Activated T-helper 1 cell treated with anti-CD3 and anti-CD28 coated beads, Interleukin-12 subunit alpha, Interleukin-12 subunit beta, Interleukin-2, Interleukin-4 antibody, amounts not matched to agents 30 ng/mL and 10 ng/mL and 1 ng/mL, durations not matched to agents 14 hours and 24 hours and 36 hours (primary cell): ENCODE measurements at regions not wholly inside any gene's neighbourhood (a gene's known extent, or its start where the extent isn't known, plus 50 kb on each side); places are given as distances from the start of the nearest gene placed in this dataset.

Experiments
- DNase-seq: peaks from one replicate; pipeline ENCODE4 v3.0.0; 2021; ENCODE audit warnings: low spot score
- H3K27ac Mint-ChIP-seq: one replicate; pipeline ENCODE4 v1.8.0; 2021; ENCODE audit warnings: mild to moderate bottlenecking, mixed read lengths
- H3K27me3 Mint-ChIP-seq: one replicate; pipeline ENCODE4 v1.8.0; 2022; ENCODE audit warnings: mild to moderate bottlenecking, moderate library complexity, mixed read lengths; ENCODE audit not compliant: insufficient read depth
- H3K36me3 Mint-ChIP-seq: one replicate; pipeline ENCODE4 v1.8.0; 2021; ENCODE audit warnings: low read depth, mixed read lengths
- H3K4me1 Mint-ChIP-seq: one replicate; pipeline ENCODE4 v1.8.0; 2021; ENCODE audit warnings: low read depth, mixed read lengths
- H3K4me3 Mint-ChIP-seq: one replicate; pipeline ENCODE4 v1.8.0; 2021; ENCODE audit warnings: mild to moderate bottlenecking, moderate library complexity, mixed read lengths
- H3K9me3 Mint-ChIP-seq: one replicate; pipeline ENCODE4 v1.8.0; 2021; ENCODE audit warnings: mixed read lengths
- intact Hi-C: fragments of 100-400 bp; cut with micrococcal nuclease; formaldehyde crosslinking; loops from one replicate; pipeline ENCODE4 v1.15.1; 2024

GRCh38 chr17:33352526-33352925 is 59.4 kb upstream of the ASIC2 start:
- no peak overlapping the region for H3K4me3 Mint-ChIP-seq
- no peak overlapping the region for H3K27ac Mint-ChIP-seq
- H3K27me3 Mint-ChIP-seq, result no peaks in the 10 kb centered on the region
- no peak for DNase-seq
- H3K36me3 Mint-ChIP-seq, result no peaks in the 10 kb centered on the region
- H3K4me1 Mint-ChIP-seq, result no peaks in the 10 kb centered on the region
- H3K9me3 Mint-ChIP-seq, result no peaks in the 10 kb centered on the region
- intact Hi-C loops, result no loop called here

- H3K36me3 Mint-ChIP-seq, result no peaks in the 10 kb centered on the region
- intact Hi-C loops, result no loop called here
- no peak overlapping the region for H3K4me3 Mint-ChIP-seq
- H3K9me3 Mint-ChIP-seq, result no peaks in the 10 kb centered on the region
- no peak for DNase-seq
- peaks cover 3% of the 10 kb centered on the region for H3K27me3 Mint-ChIP-seq
- H3K4me1 Mint-ChIP-seq, result no peaks in the 10 kb centered on the region
- H3K27ac Mint-ChIP-seq, result no peak overlapping the region
These were observed 63.2 kb upstream of the ASIC2 start for GRCh38 chr17:33356266-33356665.

GRCh38 chr17:33363475-33363874 is 70.4 kb upstream of the ASIC2 start:
- no peak overlapping the region for H3K27ac Mint-ChIP-seq
- H3K27me3 Mint-ChIP-seq, result peaks cover 3% of the 10 kb centered on the region
- no peaks in the 10 kb centered on the region for H3K4me1 Mint-ChIP-seq
- H3K9me3 Mint-ChIP-seq, result no peaks in the 10 kb centered on the region
- no peak for DNase-seq
- no peaks in the 10 kb centered on the region for H3K36me3 Mint-ChIP-seq
- intact Hi-C loops, result no loop called here
- no peak overlapping the region for H3K4me3 Mint-ChIP-seq

GRCh38 chr17:33366960-33367359 is 73.9 kb upstream of the ASIC2 start:
- Mint-ChIP-seq H3K36me3 (no peaks in the 10 kb centered on the region), H3K4me3 (no peak overlapping the region), H3K27ac (no peak overlapping the region), H3K4me1 (no peaks in the 10 kb centered on the region), H3K9me3 (no peaks in the 10 kb centered on the region), H3K27me3 (no peaks in the 10 kb centered on the region)
- intact Hi-C loops, result no loop called here
- DNase-seq, result no peak

- Mint-ChIP-seq H3K4me1 (no peaks in the 10 kb centered on the region), H3K27ac (no peak overlapping the region), H3K36me3 (no peaks in the 10 kb centered on the region), H3K9me3 (no peaks in the 10 kb centered on the region), H3K4me3 (no peak overlapping the region), H3K27me3 (no peaks in the 10 kb centered on the region)
- intact Hi-C loops, result no loop called here
- DNase-seq, result no peak
These were observed 76.1 kb upstream of the ASIC2 start for GRCh38 chr17:33369149-33369548.

- no peak for DNase-seq
- Mint-ChIP-seq H3K9me3 (no peaks in the 10 kb centered on the region), H3K27me3 (no peaks in the 10 kb centered on the region), H3K36me3 (no peaks in the 10 kb centered on the region), H3K27ac (no peak overlapping the region), H3K4me1 (no peaks in the 10 kb centered on the region), H3K4me3 (no peak overlapping the region)
- intact Hi-C loops, result no loop called here
These were observed 76.8 kb upstream of the ASIC2 start for GRCh38 chr17:33369876-33370275.

- H3K27ac Mint-ChIP-seq, result no peak overlapping the region
- H3K27me3 Mint-ChIP-seq, result no peaks in the 10 kb centered on the region
- no peaks in the 10 kb centered on the region for H3K36me3 Mint-ChIP-seq
- no peak for DNase-seq
- no peaks in the 10 kb centered on the region for H3K4me1 Mint-ChIP-seq
- intact Hi-C loops, result no loop called here
- H3K4me3 Mint-ChIP-seq, result no peak overlapping the region
- H3K9me3 Mint-ChIP-seq, result no peaks in the 10 kb centered on the region
These were observed 77.3 kb upstream of the ASIC2 start for GRCh38 chr17:33370401-33370800.

GRCh38 chr17:33371377-33371776 is 78.3 kb upstream of the ASIC2 start:
- Mint-ChIP-seq H3K4me3 (no peak overlapping the region), H3K27me3 (no peaks in the 10 kb centered on the region), H3K9me3 (no peaks in the 10 kb centered on the region), H3K4me1 (no peaks in the 10 kb centered on the region), H3K27ac (no peak overlapping the region), H3K36me3 (no peaks in the 10 kb centered on the region)
- no peak for DNase-seq
- intact Hi-C loops, result no loop called here

- H3K4me1 Mint-ChIP-seq, result no peaks in the 10 kb centered on the region
- H3K4me3 Mint-ChIP-seq, result no peak overlapping the region
- intact Hi-C loops, result no loop called here
- H3K27me3 Mint-ChIP-seq, result no peaks in the 10 kb centered on the region
- no peaks in the 10 kb centered on the region for H3K36me3 Mint-ChIP-seq
- DNase-seq, result no peak
- H3K9me3 Mint-ChIP-seq, result no peaks in the 10 kb centered on the region
- no peak overlapping the region for H3K27ac Mint-ChIP-seq
These were observed 80.2 kb upstream of the ASIC2 start for GRCh38 chr17:33373273-33373672.

- Mint-ChIP-seq H3K27ac (no peak overlapping the region), H3K9me3 (no peaks in the 10 kb centered on the region), H3K27me3 (no peaks in the 10 kb centered on the region), H3K4me3 (no peak overlapping the region), H3K36me3 (no peaks in the 10 kb centered on the region), H3K4me1 (no peaks in the 10 kb centered on the region)
- intact Hi-C loops, result no loop called here
- DNase-seq, result no peak
These were observed 82.0 kb upstream of the ASIC2 start for GRCh38 chr17:33375103-33375502.

- intact Hi-C loops, result no loop called here
- no peak overlapping the region for H3K27ac Mint-ChIP-seq
- no peak overlapping the region for H3K4me3 Mint-ChIP-seq
- no peaks in the 10 kb centered on the region for H3K36me3 Mint-ChIP-seq
- no peak for DNase-seq
- H3K9me3 Mint-ChIP-seq, result no peaks in the 10 kb centered on the region
- no peaks in the 10 kb centered on the region for H3K4me1 Mint-ChIP-seq
- no peaks in the 10 kb centered on the region for H3K27me3 Mint-ChIP-seq
These were observed 82.7 kb upstream of the ASIC2 start for GRCh38 chr17:33375783-33376182.

- DNase-seq, result no peak
- Mint-ChIP-seq H3K27ac (no peak overlapping the region), H3K4me1 (no peaks in the 10 kb centered on the region), H3K4me3 (no peak overlapping the region), H3K9me3 (no peaks in the 10 kb centered on the region), H3K36me3 (no peaks in the 10 kb centered on the region), H3K27me3 (no peaks in the 10 kb centered on the region)
- intact Hi-C loops, result no loop called here
These were observed 84.9 kb upstream of the ASIC2 start for GRCh38 chr17:33377837-33378595.

- Mint-ChIP-seq H3K27ac (no peak overlapping the region), H3K4me3 (no peak overlapping the region), H3K9me3 (no peaks in the 10 kb centered on the region), H3K4me1 (no peaks in the 10 kb centered on the region), H3K27me3 (no peaks in the 10 kb centered on the region), H3K36me3 (no peaks in the 10 kb centered on the region)
- intact Hi-C loops, result no loop called here
- no peak for DNase-seq
These were observed 88.1 kb upstream of the ASIC2 start for GRCh38 chr17:33381201-33381600.

GRCh38 chr17:33383488-33384023 is 90.5 kb upstream of the ASIC2 start:
- no peaks in the 10 kb centered on the region for H3K4me1 Mint-ChIP-seq
- intact Hi-C loops, result no loop called here
- no peaks in the 10 kb centered on the region for H3K9me3 Mint-ChIP-seq
- no peaks in the 10 kb centered on the region for H3K27me3 Mint-ChIP-seq
- no peak for DNase-seq
- no peak overlapping the region for H3K4me3 Mint-ChIP-seq
- no peak overlapping the region for H3K27ac Mint-ChIP-seq
- no peaks in the 10 kb centered on the region for H3K36me3 Mint-ChIP-seq
